Lung (tissue), 11 donors: ENCODE measurements at regions not wholly inside any gene's neighbourhood (a gene's known extent, or its start where the extent isn't known, plus 50 kb on each side); places are given as distances from the start of the nearest gene placed in this dataset.

ENCODE experiments used
- ATAC-seq: fragments of 200-7000 bp; cut with Tn5 transposase; one replicate; pipeline ENCODE4 v1.9.1; 2020; ENCODE audit warnings: moderate number of reproducible peaks; ENCODE audit not compliant: insufficient read depth, low FRiP score
- DNase-seq, 3 donors: peaks; one replicate each; pipeline ENCODE4 v3.0.0-alpha.2; 2013 to 2017
- H3K27ac ChIP-seq, 2 donors: one replicate each; pipeline ENCODE4 v1.5.1; 2013; ENCODE audit warnings: mild to moderate bottlenecking in 2 of 2, moderate library complexity in 2 of 2, control low read depth in 1 of 2, inconsistent platforms in 1 of 2, low read depth in 1 of 2, low read length in 1 of 2
- H3K27me3 ChIP-seq, 3 donors: one replicate each; pipeline ENCODE4 v1.5.1; 2013; ENCODE audit warnings: low read length in 2 of 3; ENCODE audit not compliant: control insufficient read depth in 3 of 3, insufficient read depth in 3 of 3
- H3K36me3 ChIP-seq, 4 donors: one replicate each; pipeline ENCODE4 v1.5.1; 2013; ENCODE audit warnings: low read length in 4 of 4, mild to moderate bottlenecking in 1 of 4, moderate library complexity in 1 of 4; ENCODE audit not compliant: control insufficient read depth in 4 of 4, insufficient read depth in 4 of 4
- H3K4me1 ChIP-seq, 5 donors: one replicate each; pipeline ENCODE4 v1.5.1; 2013; ENCODE audit warnings: low read length in 5 of 5, mild to moderate bottlenecking in 2 of 5, moderate library complexity in 1 of 5; ENCODE audit not compliant: control insufficient read depth in 5 of 5, insufficient read depth in 5 of 5
- H3K4me3 ChIP-seq: one replicate; pipeline ENCODE4 v1.5.1; 2013; ENCODE audit warnings: mild to moderate bottlenecking, control low read depth, moderate library complexity
- H3K9ac ChIP-seq, 2 donors: one replicate each; pipeline ENCODE4 v1.5.1; 2013; ENCODE audit warnings: low read length in 2 of 2, control low read depth in 1 of 2; ENCODE audit not compliant: insufficient read depth in 1 of 2
- H3K9me3 ChIP-seq, 4 donors: one replicate each; pipeline ENCODE4 v1.5.1; 2013; ENCODE audit warnings: low read length in 3 of 4, mild to moderate bottlenecking in 1 of 4, moderate library complexity in 1 of 4; ENCODE audit not compliant: control insufficient read depth in 4 of 4, insufficient read depth in 3 of 4
- CTCF ChIP-seq: IDR thresholded peaks from 2 replicates; pipeline ENCODE4 v1.5.1; 2012; ENCODE audit warnings: mild to moderate bottlenecking; ENCODE audit errors: control extremely low read depth, extremely low read depth
- WGBS, 2 donors: extraction: QIAGEN DNeasy Blood & Tissue Kit; methylation state at CpG; one replicate each; pipeline ENCODE4 v1.1.7; 2013; 5-methylcytosine and 5-hydroxymethylcytosine counted together
- donor health status: control.
- donor health status: control.
- donor health status: Bipolar disorder and iron deficiency.
- donor health status: healthy.
- donor health status: DM: yes; HTN: yes; CAD: no.

GRCh38 chr3:194225418-194225812, 89.5 kb downstream of the HES1 start:
- Histone ChIP-seq H3K27ac (no peak overlapping the region), H3K36me3 (no peaks in the 10 kb centered on the region), H3K4me3 (no peak overlapping the region), H3K9me3 (no peaks in the 10 kb centered on the region), H3K4me1 (peaks cover 3 to 14% (median 6%) of the 10 kb centered on the region in 5 donors), H3K27me3 (no peaks in the 10 kb centered on the region), H3K9ac (no peak overlapping the region)
- DNase-seq (no peak), ATAC-seq (no peak)
- 83 to 84% methylated on average over 5 of the region's 5 CpGs for WGBS, 2 donors
- TF ChIP-seq CTCF = no peak

DNA sequence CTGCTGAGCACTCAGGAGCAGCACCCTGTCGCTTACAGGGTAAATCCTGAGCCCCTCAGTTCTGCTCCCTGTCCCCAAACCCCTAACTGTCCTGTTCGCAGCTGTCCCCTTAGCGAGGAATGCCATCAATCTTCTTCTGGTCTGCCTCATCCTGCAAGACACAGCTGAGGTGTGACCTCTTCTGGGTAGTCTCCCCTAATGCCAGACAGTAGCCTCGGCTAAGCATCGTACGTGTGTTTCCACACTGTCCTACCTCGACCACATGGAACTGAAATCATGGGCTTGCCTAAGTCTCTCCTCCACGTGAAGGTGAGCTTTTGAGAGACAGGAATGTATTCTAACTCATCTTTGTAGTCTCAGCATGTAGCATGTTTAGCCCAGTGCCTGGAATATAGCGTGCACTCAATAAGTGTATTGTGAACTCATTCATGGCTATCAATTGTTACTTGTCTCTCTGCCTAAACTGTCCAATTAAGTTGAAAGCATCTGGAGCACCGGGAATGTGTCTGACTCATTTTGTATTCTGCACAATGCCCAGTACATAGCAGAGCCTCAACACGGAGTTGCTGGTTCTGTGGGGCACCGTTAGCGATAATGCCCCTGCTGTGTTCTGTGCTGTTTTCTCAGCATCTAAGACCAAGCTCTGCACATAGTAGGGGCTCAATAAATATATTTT, 90.2 kb downstream of the HES1 start:
- Histone ChIP-seq H3K36me3 (no peaks in the 10 kb centered on the region), H3K9me3 (no peaks in the 10 kb centered on the region), H3K4me3 (no peak overlapping the region), H3K27me3 (no peaks in the 10 kb centered on the region), H3K9ac (no peak overlapping the region), H3K27ac (no peak overlapping the region), H3K4me1 (peaks cover 3 to 14% (median 6%) of the 10 kb centered on the region in 5 donors)
- TF ChIP-seq CTCF = no peak
- DNase-seq (no peak), ATAC-seq (no peak)
- WGBS, 2 donors = 85 to 87% methylated on average over 13 of the region's 13 CpGs

- no peak overlapping the region for H3K27ac ChIP-seq
- no peaks in the 10 kb centered on the region for H3K4me1 ChIP-seq
- no peak for TF ChIP-seq CTCF
- 81 to 84% methylated on average over 14 of the region's 14 CpGs for WGBS, 2 donors
- no peak for DNase-seq
- no peak for ATAC-seq
- H3K9ac ChIP-seq = no peak overlapping the region
- no peaks in the 10 kb centered on the region for H3K27me3 ChIP-seq
- H3K36me3 ChIP-seq = no peaks in the 10 kb centered on the region
- H3K9me3 ChIP-seq = no peaks in the 10 kb centered on the region
- no peak overlapping the region for H3K4me3 ChIP-seq
Measured at GRCh38 chr3:194231929-194232832, 96.2 kb downstream of the HES1 start.
